Inferior parietal cortex (tissue), 1 donor: ENCODE measurements at regions not wholly inside any gene's neighbourhood (a gene's known extent, or its start where the extent isn't known, plus 50 kb on each side); places are given as distances from the start of the nearest gene placed in this dataset.
"Not testable (repeated sequence)": the region's sequence is repeated elsewhere in the genome, so short reads cannot be mapped to it uniquely, and the experiment has no call there.

Source experiments
- DNase-seq: peaks from one replicate; pipeline ENCODE4 v3.0.0-alpha.2; 2016; ENCODE audit errors: extremely low spot score

GRCh38 chr21:27902904-27903303 lies 936.0 kb upstream of the ADAMTS5 start:
- not testable (repeated sequence) for DNase-seq

GRCh38 chr21:27893619-27894018 lies 926.7 kb upstream of the ADAMTS5 start:
- not testable (repeated sequence) for DNase-seq

- not testable (repeated sequence) for DNase-seq
These were observed 924.6 kb upstream of the ADAMTS5 start for GRCh38 chr21:27891495-27891894.

- DNase-seq, result not testable (repeated sequence)
These were observed 921.0 kb upstream of the ADAMTS5 start for GRCh38 chr21:27887808-27888455.

- DNase-seq, result no peak
These were observed 918.4 kb upstream of the ADAMTS5 start for GRCh38 chr21:27885296-27885711.

GRCh38 chr21:27881331-27881730 lies 914.4 kb upstream of the ADAMTS5 start:
- DNase-seq, result not testable (repeated sequence)

- not testable (repeated sequence) for DNase-seq
These were observed 905.5 kb upstream of the ADAMTS5 start for GRCh38 chr21:27872411-27872810.

GRCh38 chr21:27870755-27871154 lies 903.9 kb upstream of the ADAMTS5 start:
- DNase-seq, result not testable (repeated sequence)

- not testable (repeated sequence) for DNase-seq
These were observed 893.5 kb upstream of the ADAMTS5 start for GRCh38 chr21:27860314-27860955.

- DNase-seq, result not testable (repeated sequence)
These were observed 891.4 kb upstream of the ADAMTS5 start for GRCh38 chr21:27858053-27858825.

- DNase-seq, result not testable (repeated sequence)
These were observed 890.1 kb upstream of the ADAMTS5 start for GRCh38 chr21:27856988-27857387.

GRCh38 chr21:27841084-27841672 lies 874.3 kb upstream of the ADAMTS5 start:
- no peak for DNase-seq

- no peak for DNase-seq
These were observed 873.4 kb upstream of the ADAMTS5 start for GRCh38 chr21:27840262-27840661.

GRCh38 chr21:27839512-27840115 lies 872.7 kb upstream of the ADAMTS5 start:
- DNase-seq, result no peak

- DNase-seq, result no peak
These were observed 871.7 kb upstream of the ADAMTS5 start for GRCh38 chr21:27838573-27838972.

- DNase-seq, result no peak
These were observed 871.0 kb upstream of the ADAMTS5 start for GRCh38 chr21:27837936-27838335.

GRCh38 chr21:27833298-27833697 lies 866.4 kb upstream of the ADAMTS5 start:
- no peak for DNase-seq

- DNase-seq, result no peak
These were observed 865.1 kb upstream of the ADAMTS5 start for GRCh38 chr21:27831816-27832569.

- DNase-seq, result no peak
These were observed 864.3 kb upstream of the ADAMTS5 start for GRCh38 chr21:27831177-27831576.

- DNase-seq, result no peak
These were observed 861.1 kb upstream of the ADAMTS5 start for GRCh38 chr21:27827972-27828371.

GRCh38 chr21:27825035-27825434 lies 858.1 kb upstream of the ADAMTS5 start:
- no peak for DNase-seq
